ENCODE measurements at regions not wholly inside any gene's neighbourhood (a gene's known extent, or its start where the extent isn't known, plus 50 kb on each side); places are given as distances from the start of the nearest gene placed in this dataset.

GRCh38 chr16:79339863-79340262 lies 260.7 kb downstream of the MAF start:
- TF ChIP-seq, protein P1, sequence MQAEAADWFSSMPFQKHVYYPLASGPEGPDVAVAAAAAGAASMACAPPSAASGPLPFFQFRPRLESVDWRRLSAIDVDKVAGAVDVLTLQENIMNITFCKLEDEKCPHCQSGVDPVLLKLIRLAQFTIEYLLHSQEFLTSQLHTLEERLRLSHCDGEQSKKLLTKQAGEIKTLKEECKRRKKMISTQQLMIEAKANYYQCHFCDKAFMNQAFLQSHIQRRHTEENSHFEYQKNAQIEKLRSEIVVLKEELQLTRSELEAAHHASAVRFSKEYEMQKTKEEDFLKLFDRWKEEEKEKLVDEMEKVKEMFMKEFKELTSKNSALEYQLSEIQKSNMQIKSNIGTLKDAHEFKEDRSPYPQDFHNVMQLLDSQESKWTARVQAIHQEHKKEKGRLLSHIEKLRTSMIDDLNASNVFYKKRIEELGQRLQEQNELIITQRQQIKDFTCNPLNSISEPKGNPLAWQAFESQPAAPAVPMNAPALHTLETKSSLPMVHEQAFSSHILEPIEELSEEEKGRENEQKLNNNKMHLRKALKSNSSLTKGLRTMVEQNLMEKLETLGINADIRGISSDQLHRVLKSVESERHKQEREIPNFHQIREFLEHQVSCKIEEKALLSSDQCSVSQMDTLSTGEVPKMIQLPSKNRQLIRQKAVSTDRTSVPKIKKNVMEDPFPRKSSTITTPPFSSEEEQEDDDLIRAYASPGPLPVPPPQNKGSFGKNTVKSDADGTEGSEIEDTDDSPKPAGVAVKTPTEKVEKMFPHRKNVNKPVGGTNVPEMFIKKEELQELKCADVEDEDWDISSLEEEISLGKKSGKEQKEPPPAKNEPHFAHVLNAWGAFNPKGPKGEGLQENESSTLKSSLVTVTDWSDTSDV (CRISPR knock-in tag; IDR thresholded peaks at IDR 0.05): no peak
- no peak for TF ChIP-seq TAF1 (CRISPR knock-in tag; IDR thresholded peaks at IDR 0.05)
- no peak for TF ChIP-seq SP140L (CRISPR knock-in tag; IDR thresholded peaks at IDR 0.05; ENCODE audit: borderline replicate concordance)
- TF ChIP-seq ZBTB33 (CRISPR knock-in tag; IDR thresholded peaks at IDR 0.05): no peak
- TF ChIP-seq CTCF (CRISPR knock-in tag; IDR thresholded peaks at IDR 0.05): no peak
